OCI-LY1 (cell line): ENCODE measurements at regions not wholly inside any gene's neighbourhood (a gene's known extent, or its start where the extent isn't known, plus 50 kb on each side); places are given as distances from the start of the nearest gene placed in this dataset.

Source experiments
- H2AFZ ChIP-seq: fragments of 200-600 bp; sonication (generic), shearing (Covaris generic); 2 replicates; pipeline ENCODE4 v1.6.0; 2014; ENCODE audit warnings: antibody characterized with exemption, mild to moderate bottlenecking, low read length
- H3F3A ChIP-seq: fragments of 200-600 bp; sonication (generic), shearing (Covaris generic); 2 replicates; pipeline ENCODE4 v1.6.0; 2014; ENCODE audit warnings: mild to moderate bottlenecking, antibody characterized with exemption, low read length, moderate library complexity; ENCODE audit not compliant: insufficient read depth
- H3K27ac ChIP-seq: fragments of 200-600 bp; sonication (generic); 2 replicates; pipeline ENCODE4 v1.5.1; 2014; ENCODE audit warnings: low read length, mixed run types, mild to moderate bottlenecking, low read depth; ENCODE audit not compliant: poor library complexity, severe bottlenecking
- H3K27me3 ChIP-seq: fragments of 200-600 bp; sonication (generic); 2 replicates; pipeline ENCODE4 v1.6.0; 2014; ENCODE audit warnings: antibody characterized with exemption, mild to moderate bottlenecking, low read length, moderate library complexity; ENCODE audit not compliant: insufficient read depth
- H3K36me3 ChIP-seq: fragments of 200-600 bp; sonication (generic); 2 replicates; pipeline ENCODE4 v1.6.1; 2014; ENCODE audit warnings: mild to moderate bottlenecking, antibody characterized with exemption, low read length, moderate library complexity, mixed read lengths; ENCODE audit not compliant: insufficient read depth
- H3K4me1 ChIP-seq: fragments of 200-600 bp; sonication (generic); 2 replicates; pipeline ENCODE4 v1.5.1; 2014; ENCODE audit warnings: mild to moderate bottlenecking, low read length, moderate library complexity; ENCODE audit not compliant: insufficient read depth, severe bottlenecking
- H3K4me2 ChIP-seq: fragments of 200-600 bp; sonication (generic), shearing (Covaris generic); 2 replicates; pipeline ENCODE4 v1.6.1; 2014; ENCODE audit warnings: low read length
- H3K4me3 ChIP-seq: fragments of 200-600 bp; sonication (generic); 2 replicates; pipeline ENCODE4 v1.5.1; 2014; ENCODE audit warnings: low read length, low read depth, mild to moderate bottlenecking, mixed read lengths; ENCODE audit not compliant: poor library complexity, severe bottlenecking
- H3K79me2 ChIP-seq: fragments of 200-600 bp; shearing (Covaris generic); 2 replicates; pipeline ENCODE4 v1.6.1; 2016; ENCODE audit warnings: mixed run types, low read length, mixed read lengths; ENCODE audit not compliant: insufficient read depth
- H3K9ac ChIP-seq: fragments of 200-600 bp; sonication (generic), shearing (Covaris generic); 2 replicates; pipeline ENCODE4 v1.6.1; 2014; ENCODE audit warnings: mild to moderate bottlenecking, low read length, mixed read lengths
- H3K9me2 ChIP-seq: fragments of 200-600 bp; sonication (generic), shearing (Covaris generic); 2 replicates; pipeline ENCODE4 v1.6.1; 2014; ENCODE audit warnings: low read depth, mild to moderate bottlenecking, low read length, mixed read lengths
- H3K9me3 ChIP-seq: fragments of 200-600 bp; shearing (Covaris generic); 2 replicates; pipeline ENCODE4 v1.6.1; 2014; ENCODE audit warnings: low read length, mixed read lengths
- H4K20me1 ChIP-seq: fragments of 200-600 bp; sonication (generic), shearing (Covaris generic); 2 replicates; pipeline ENCODE4 v1.6.0; 2016; ENCODE audit warnings: mild to moderate bottlenecking, low read length; ENCODE audit not compliant: insufficient read depth
- EZH2 ChIP-seq: fragments of 200-600 bp; sonication (generic), shearing (Covaris generic); IDR thresholded peaks from 2 replicates; pipeline ENCODE4 v1.8.0; 2017; ENCODE audit warnings: borderline replicate concordance, mixed run types, mild to moderate bottlenecking, antibody characterized with exemption, low read length, moderate library complexity, mixed read lengths
- TF ChIP-seq, protein P1 (sequence below): fragments of 200-600 bp; sonication (generic), shearing (Covaris generic); IDR thresholded peaks from 2 replicates; pipeline ENCODE4 v1.5.1; 2017; ENCODE audit warnings: mild to moderate bottlenecking, antibody characterized with exemption, low read length, moderate library complexity, mixed read lengths

DNA sequence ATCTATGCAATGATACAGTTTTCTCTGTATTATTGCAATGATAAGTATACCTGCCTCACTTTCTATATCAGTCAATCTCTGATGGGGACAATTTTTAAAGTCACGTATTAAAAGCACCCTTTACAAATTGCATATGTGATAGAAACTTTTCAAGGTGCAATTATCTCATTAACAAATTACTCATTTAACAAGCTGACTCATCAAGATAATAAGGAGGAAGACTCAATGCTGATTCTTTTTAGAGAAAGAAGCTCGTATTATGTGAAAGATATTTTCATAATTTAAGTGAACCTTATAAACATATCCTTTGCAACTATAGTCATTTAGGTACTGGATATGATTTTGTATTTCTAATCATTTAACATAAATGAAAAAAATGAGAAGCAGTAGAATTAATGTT is 1080.9 kb upstream of the TENM3 start:
- Histone ChIP-seq H3K9me3 (no peaks in the 10 kb centered on the region), H3K36me3 (no peaks in the 10 kb centered on the region), H3F3A (no peaks in the 10 kb centered on the region), H3K9me2 (no peaks in the 10 kb centered on the region), H3K79me2 (no peaks in the 10 kb centered on the region), H3K27ac (no peak overlapping the region), H2AFZ (no peak overlapping the region), H4K20me1 (no peaks in the 10 kb centered on the region), H3K4me3 (no peak overlapping the region), H3K4me2 (no peak overlapping the region), H3K9ac (no peak overlapping the region), H3K4me1 (no peaks in the 10 kb centered on the region), H3K27me3 (no peaks in the 10 kb centered on the region)
- TF ChIP-seq, protein P1, sequence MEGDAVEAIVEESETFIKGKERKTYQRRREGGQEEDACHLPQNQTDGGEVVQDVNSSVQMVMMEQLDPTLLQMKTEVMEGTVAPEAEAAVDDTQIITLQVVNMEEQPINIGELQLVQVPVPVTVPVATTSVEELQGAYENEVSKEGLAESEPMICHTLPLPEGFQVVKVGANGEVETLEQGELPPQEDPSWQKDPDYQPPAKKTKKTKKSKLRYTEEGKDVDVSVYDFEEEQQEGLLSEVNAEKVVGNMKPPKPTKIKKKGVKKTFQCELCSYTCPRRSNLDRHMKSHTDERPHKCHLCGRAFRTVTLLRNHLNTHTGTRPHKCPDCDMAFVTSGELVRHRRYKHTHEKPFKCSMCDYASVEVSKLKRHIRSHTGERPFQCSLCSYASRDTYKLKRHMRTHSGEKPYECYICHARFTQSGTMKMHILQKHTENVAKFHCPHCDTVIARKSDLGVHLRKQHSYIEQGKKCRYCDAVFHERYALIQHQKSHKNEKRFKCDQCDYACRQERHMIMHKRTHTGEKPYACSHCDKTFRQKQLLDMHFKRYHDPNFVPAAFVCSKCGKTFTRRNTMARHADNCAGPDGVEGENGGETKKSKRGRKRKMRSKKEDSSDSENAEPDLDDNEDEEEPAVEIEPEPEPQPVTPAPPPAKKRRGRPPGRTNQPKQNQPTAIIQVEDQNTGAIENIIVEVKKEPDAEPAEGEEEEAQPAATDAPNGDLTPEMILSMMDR: no peak

DNA sequence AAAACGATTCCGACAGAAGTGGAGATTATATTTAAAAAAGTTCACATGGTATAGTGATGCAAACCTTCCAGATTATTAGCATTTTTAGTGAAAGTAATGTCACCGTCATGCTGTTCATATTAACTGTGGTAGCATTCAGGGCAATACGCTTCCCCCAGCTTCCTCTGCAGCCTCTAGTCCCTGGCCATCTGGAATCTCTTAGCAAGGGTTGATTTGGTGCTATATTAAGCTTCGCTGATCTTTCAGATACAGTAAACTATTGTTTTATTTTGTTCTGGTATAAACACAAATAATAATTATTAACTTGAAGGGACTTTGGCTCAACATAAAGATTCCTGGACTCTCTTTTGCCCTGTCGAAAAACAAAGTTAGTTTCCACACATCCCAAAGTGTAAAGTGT is 1080.5 kb upstream of the TENM3 start:
- H3K9me3 ChIP-seq: no peaks in the 10 kb centered on the region
- no peaks in the 10 kb centered on the region for H4K20me1 ChIP-seq
- no peaks in the 10 kb centered on the region for H3F3A ChIP-seq
- H3K4me1 ChIP-seq: no peaks in the 10 kb centered on the region
- no peak overlapping the region for H3K4me2 ChIP-seq
- no peak overlapping the region for H3K27ac ChIP-seq
- no peak for TF ChIP-seq EZH2
- TF ChIP-seq, protein P1: no peak
- no peak overlapping the region for H2AFZ ChIP-seq
- H3K79me2 ChIP-seq: no peaks in the 10 kb centered on the region
- H3K27me3 ChIP-seq: no peaks in the 10 kb centered on the region
- H3K36me3 ChIP-seq: no peaks in the 10 kb centered on the region
- no peaks in the 10 kb centered on the region for H3K9me2 ChIP-seq
- no peak overlapping the region for H3K4me3 ChIP-seq
- no peak overlapping the region for H3K9ac ChIP-seq

DNA sequence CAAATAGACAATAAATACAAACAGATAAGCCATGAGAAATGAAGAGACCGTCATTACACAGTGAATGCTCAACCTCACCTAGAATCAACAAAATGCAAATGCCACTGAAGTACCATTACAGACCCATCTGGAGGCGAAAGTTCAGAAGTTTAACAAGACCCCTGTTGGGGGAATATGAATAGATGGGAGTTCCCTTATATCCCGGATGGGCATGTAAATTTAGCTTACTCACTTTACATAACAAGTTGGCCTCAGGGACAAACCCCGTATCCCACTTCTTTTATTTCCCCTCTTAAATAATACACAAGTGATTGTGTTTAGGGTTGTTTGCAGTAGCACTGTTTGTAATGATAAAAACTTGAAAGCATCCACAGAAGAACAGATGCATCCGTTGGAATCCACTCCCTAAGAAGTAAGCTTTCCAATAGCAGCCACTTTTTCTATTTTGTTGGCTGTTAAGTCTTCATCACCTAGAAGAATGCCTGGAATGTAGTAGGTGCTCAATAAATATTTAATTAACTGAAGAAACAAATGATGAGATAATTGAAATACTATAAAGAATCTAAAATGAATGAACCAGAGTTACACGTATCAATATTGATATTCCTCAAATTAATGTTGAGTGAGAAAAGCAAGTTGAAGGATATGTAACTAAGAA is 1076.3 kb upstream of the TENM3 start:
- Histone ChIP-seq H3K27ac (no peak overlapping the region), H3K4me2 (no peak overlapping the region), H3K9ac (no peak overlapping the region), H3F3A (no peaks in the 10 kb centered on the region), H3K27me3 (no peaks in the 10 kb centered on the region), H2AFZ (no peak overlapping the region), H3K4me1 (no peaks in the 10 kb centered on the region), H4K20me1 (no peaks in the 10 kb centered on the region), H3K9me2 (no peaks in the 10 kb centered on the region), H3K36me3 (no peaks in the 10 kb centered on the region), H3K79me2 (no peaks in the 10 kb centered on the region), H3K4me3 (no peak overlapping the region), H3K9me3 (no peaks in the 10 kb centered on the region)
- TF ChIP-seq, protein P1: no peak
- no peak for TF ChIP-seq EZH2
